Progenitor cell of endocrine pancreas (in vitro differentiated cells): ENCODE measurements at regions not wholly inside any gene's neighbourhood (a gene's known extent, or its start where the extent isn't known, plus 50 kb on each side); places are given as distances from the start of the nearest gene placed in this dataset.

ENCODE experiments used
- DNase-seq: peaks from one replicate; pipeline ENCODE4 v3.0.0; 2021; ENCODE audit warnings: low spot score; ENCODE audit not compliant: unreplicated experiment
- H3K27ac Mint-ChIP-seq: 2 replicates; pipeline ENCODE4 v1.8.0; 2021; ENCODE audit warnings: mild to moderate bottlenecking, moderate library complexity, mixed read lengths
- H3K27me3 Mint-ChIP-seq: 2 replicates; pipeline ENCODE4 v1.8.0; 2021; ENCODE audit warnings: mixed read lengths
- H3K36me3 Mint-ChIP-seq: 2 replicates; pipeline ENCODE4 v1.8.0; 2022; ENCODE audit warnings: mixed read lengths; ENCODE audit not compliant: insufficient read depth
- H3K4me1 Mint-ChIP-seq: 2 replicates; pipeline ENCODE4 v1.8.0; 2021; ENCODE audit warnings: low read depth, mixed read lengths
- H3K4me3 Mint-ChIP-seq: 2 replicates; pipeline ENCODE4 v1.8.0; 2021; ENCODE audit warnings: low read depth, mild to moderate bottlenecking, moderate library complexity, mixed read lengths
- H3K9me3 Mint-ChIP-seq: 2 replicates; pipeline ENCODE4 v1.8.0; 2021; ENCODE audit warnings: low read depth, mixed read lengths
- CTCF ChIP-seq: fragments of 200-600 bp; sonication (generic); IDR thresholded peaks from one replicate; pipeline ENCODE4 v1.5.0; 2021; ENCODE audit warnings: antibody characterized with exemption, mild to moderate bottlenecking; ENCODE audit not compliant: unreplicated experiment

- Mint-ChIP-seq H3K36me3 (no peaks in the 10 kb centered on the region), H3K4me3 (no peak overlapping the region), H3K27me3 (peaks cover 5% of the 10 kb centered on the region), H3K27ac (no peak overlapping the region), H3K9me3 (no peaks in the 10 kb centered on the region), H3K4me1 (no peaks in the 10 kb centered on the region)
- no peak for DNase-seq
- no peak for TF ChIP-seq CTCF
Observed at GRCh38 chr12:107557026-107557425, 128.6 kb upstream of the PWP1 start.

GRCh38 chr12:107557589-107558100 lies 128.0 kb upstream of the PWP1 start:
- H3K4me3 Mint-ChIP-seq = no peak overlapping the region
- no peaks in the 10 kb centered on the region for H3K4me1 Mint-ChIP-seq
- H3K27ac Mint-ChIP-seq = no peak overlapping the region
- no peaks in the 10 kb centered on the region for H3K36me3 Mint-ChIP-seq
- H3K9me3 Mint-ChIP-seq = no peaks in the 10 kb centered on the region
- no peak for TF ChIP-seq CTCF
- DNase-seq = no peak
- peaks cover 8% of the 10 kb centered on the region for H3K27me3 Mint-ChIP-seq

GRCh38 chr12:107558141-107558815 lies 127.3 kb upstream of the PWP1 start:
- no peak for DNase-seq
- H3K27ac Mint-ChIP-seq = no peak overlapping the region
- H3K4me3 Mint-ChIP-seq = no peak overlapping the region
- no peaks in the 10 kb centered on the region for H3K36me3 Mint-ChIP-seq
- no peaks in the 10 kb centered on the region for H3K4me1 Mint-ChIP-seq
- TF ChIP-seq CTCF = no peak
- H3K27me3 Mint-ChIP-seq = peaks cover 9% of the 10 kb centered on the region
- no peaks in the 10 kb centered on the region for H3K9me3 Mint-ChIP-seq

- no peak overlapping the region for H3K27ac Mint-ChIP-seq
- H3K4me1 Mint-ChIP-seq = no peaks in the 10 kb centered on the region
- DNase-seq = no peak
- no peaks in the 10 kb centered on the region for H3K36me3 Mint-ChIP-seq
- no peaks in the 10 kb centered on the region for H3K9me3 Mint-ChIP-seq
- peaks cover 12% of the 10 kb centered on the region for H3K27me3 Mint-ChIP-seq
- H3K4me3 Mint-ChIP-seq = no peak overlapping the region
- TF ChIP-seq CTCF = no peak
Observed at GRCh38 chr12:107558816-107559382, 126.7 kb upstream of the PWP1 start.

- no peak for TF ChIP-seq CTCF
- peaks cover 14% of the 10 kb centered on the region for H3K27me3 Mint-ChIP-seq
- no peak overlapping the region for H3K4me3 Mint-ChIP-seq
- DNase-seq = no peak
- no peaks in the 10 kb centered on the region for H3K9me3 Mint-ChIP-seq
- H3K27ac Mint-ChIP-seq = no peak overlapping the region
- H3K36me3 Mint-ChIP-seq = no peaks in the 10 kb centered on the region
- H3K4me1 Mint-ChIP-seq = no peaks in the 10 kb centered on the region
Observed at GRCh38 chr12:107560165-107560898, 125.3 kb upstream of the PWP1 start.
